GM18508 (cell line): ENCODE measurements at regions not wholly inside any gene's neighbourhood (a gene's known extent, or its start where the extent isn't known, plus 50 kb on each side); places are given as distances from the start of the nearest gene placed in this dataset.
"Not testable (repeated sequence)": the region's sequence is repeated elsewhere in the genome, so short reads cannot be mapped to it uniquely, and the experiment has no call there.

Experiments used
- ATAC-seq: cut with Tn5 transposase; IDR thresholded peaks from one replicate; pipeline ENCODE4 v1.9.1; 2021; ENCODE audit warnings: moderate number of reproducible peaks; ENCODE audit not compliant: insufficient read depth, unreplicated experiment

GRCh38 chr13:99074693-99075092 is 96.8 kb upstream of the DOCK9 start:
- no peak for ATAC-seq

- ATAC-seq = peak; percentile 79
Observed at GRCh38 chr13:99075268-99076191, 97.7 kb upstream of the DOCK9 start.

GRCh38 chr13:99078017-99078771 is 100.3 kb upstream of the DOCK9 start:
- no peak for ATAC-seq

- ATAC-seq = no peak
Observed at GRCh38 chr13:99080131-99080530, 102.3 kb upstream of the DOCK9 start.

GRCh38 chr13:99083981-99084380 is 106.1 kb upstream of the DOCK9 start:
- no peak for ATAC-seq

- no peak for ATAC-seq
Observed at GRCh38 chr13:99085139-99085807, 107.4 kb upstream of the DOCK9 start.

GRCh38 chr13:99085808-99086266 is 108.0 kb upstream of the DOCK9 start:
- no peak for ATAC-seq

GRCh38 chr13:99086267-99087097 is 108.6 kb upstream of the DOCK9 start:
- ATAC-seq = no peak

- peak; percentile 83 for ATAC-seq
Observed at GRCh38 chr13:99087098-99087953, 109.5 kb upstream of the DOCK9 start.

- peak; percentile 32 for ATAC-seq
Observed at GRCh38 chr13:99087954-99088491, 110.2 kb upstream of the DOCK9 start.

- ATAC-seq = no peak
Observed at GRCh38 chr13:99093997-99094396, 106.7 kb upstream of the UBAC2 start.

- ATAC-seq = not testable (repeated sequence)
Observed at GRCh38 chr13:99101831-99102230, 98.8 kb upstream of the UBAC2 start.

- no peak for ATAC-seq
Observed at GRCh38 chr13:99103536-99103935, 97.1 kb upstream of the UBAC2 start.

- ATAC-seq = no peak
Observed at GRCh38 chr13:99104396-99104795, 96.3 kb upstream of the UBAC2 start.

- ATAC-seq = no peak
Observed at GRCh38 chr13:99105160-99105559, 95.5 kb upstream of the UBAC2 start.

- no peak for ATAC-seq
Observed at GRCh38 chr13:99113351-99113750, 87.3 kb upstream of the UBAC2 start.

GRCh38 chr13:99118179-99118578 is 82.5 kb upstream of the UBAC2 start:
- no peak for ATAC-seq

- ATAC-seq = no peak
Observed at GRCh38 chr13:99119656-99120055, 81.0 kb upstream of the UBAC2 start.

- ATAC-seq = no peak
Observed at GRCh38 chr13:99120751-99121150, 79.9 kb upstream of the UBAC2 start.
